HFFc6 (cell line): ENCODE measurements at regions not wholly inside any gene's neighbourhood (a gene's known extent, or its start where the extent isn't known, plus 50 kb on each side); places are given as distances from the start of the nearest gene placed in this dataset.

Experiments used
- DNase-seq: peaks from one replicate; pipeline ENCODE4 v3.0.0-alpha.2; 2018
- H3K27ac Mint-ChIP-seq: 2 replicates; pipeline ENCODE4 v1.8.0; 2020; ENCODE audit warnings: mild to moderate bottlenecking, mixed read lengths
- H3K27me3 Mint-ChIP-seq: 2 replicates; pipeline ENCODE4 v1.8.0; 2021; ENCODE audit warnings: mild to moderate bottlenecking, moderate library complexity, mixed read lengths; ENCODE audit not compliant: insufficient read depth
- H3K36me3 Mint-ChIP-seq: 2 replicates; pipeline ENCODE4 v1.8.0; 2021; ENCODE audit warnings: low read depth, mixed read lengths
- H3K4me1 Mint-ChIP-seq: 2 replicates; pipeline ENCODE4 v1.8.0; 2020; ENCODE audit warnings: low read depth, mixed read lengths
- H3K4me3 Mint-ChIP-seq: 2 replicates; pipeline ENCODE4 v1.8.0; 2020; ENCODE audit warnings: mild to moderate bottlenecking, moderate library complexity, mixed read lengths
- H3K9me3 Mint-ChIP-seq: 2 replicates; pipeline ENCODE4 v1.8.0; 2020; ENCODE audit warnings: mild to moderate bottlenecking, mixed read lengths
- TF ChIP-seq, protein P1 (sequence below): fragments of 200-600 bp; sonication (generic); IDR thresholded peaks from 2 replicates; pipeline ENCODE4 v1.5.0; 2021; ENCODE audit warnings: antibody characterized with exemption, mild to moderate bottlenecking

DNA sequence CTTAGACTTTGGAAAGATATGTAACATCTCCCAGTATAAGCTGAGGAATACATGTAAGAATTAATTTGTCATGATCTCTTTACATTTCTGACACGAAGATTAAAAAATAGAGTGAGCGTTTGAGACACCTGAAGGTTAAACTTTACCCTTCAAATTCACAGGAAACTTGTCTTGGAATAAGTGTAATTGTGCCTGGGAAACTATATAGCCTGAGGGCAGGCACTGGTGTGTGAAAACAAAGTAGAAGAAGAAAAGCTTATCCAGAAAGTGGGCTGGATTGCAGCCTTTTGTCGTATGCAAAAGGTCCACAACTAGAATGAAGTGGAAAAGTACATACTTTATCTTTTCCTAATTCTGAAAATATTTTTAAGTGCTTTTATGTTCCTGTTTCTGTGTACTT is 275.7 kb upstream of the TCF21 start:
- Mint-ChIP-seq H3K36me3 (peaks cover 14% of the 10 kb centered on the region), H3K27ac (no peak overlapping the region; the same call in 1 of the 2 replicates), H3K4me1 (peaks cover 11% of the 10 kb centered on the region), H3K4me3 (no peak overlapping the region), H3K27me3 (no peaks in the 10 kb centered on the region), H3K9me3 (peaks cover 9% of the 10 kb centered on the region; the same call in 1 of the 2 replicates)
- TF ChIP-seq, protein P1, sequence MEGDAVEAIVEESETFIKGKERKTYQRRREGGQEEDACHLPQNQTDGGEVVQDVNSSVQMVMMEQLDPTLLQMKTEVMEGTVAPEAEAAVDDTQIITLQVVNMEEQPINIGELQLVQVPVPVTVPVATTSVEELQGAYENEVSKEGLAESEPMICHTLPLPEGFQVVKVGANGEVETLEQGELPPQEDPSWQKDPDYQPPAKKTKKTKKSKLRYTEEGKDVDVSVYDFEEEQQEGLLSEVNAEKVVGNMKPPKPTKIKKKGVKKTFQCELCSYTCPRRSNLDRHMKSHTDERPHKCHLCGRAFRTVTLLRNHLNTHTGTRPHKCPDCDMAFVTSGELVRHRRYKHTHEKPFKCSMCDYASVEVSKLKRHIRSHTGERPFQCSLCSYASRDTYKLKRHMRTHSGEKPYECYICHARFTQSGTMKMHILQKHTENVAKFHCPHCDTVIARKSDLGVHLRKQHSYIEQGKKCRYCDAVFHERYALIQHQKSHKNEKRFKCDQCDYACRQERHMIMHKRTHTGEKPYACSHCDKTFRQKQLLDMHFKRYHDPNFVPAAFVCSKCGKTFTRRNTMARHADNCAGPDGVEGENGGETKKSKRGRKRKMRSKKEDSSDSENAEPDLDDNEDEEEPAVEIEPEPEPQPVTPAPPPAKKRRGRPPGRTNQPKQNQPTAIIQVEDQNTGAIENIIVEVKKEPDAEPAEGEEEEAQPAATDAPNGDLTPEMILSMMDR, result no peak
- DNase-seq, result no peak

DNA sequence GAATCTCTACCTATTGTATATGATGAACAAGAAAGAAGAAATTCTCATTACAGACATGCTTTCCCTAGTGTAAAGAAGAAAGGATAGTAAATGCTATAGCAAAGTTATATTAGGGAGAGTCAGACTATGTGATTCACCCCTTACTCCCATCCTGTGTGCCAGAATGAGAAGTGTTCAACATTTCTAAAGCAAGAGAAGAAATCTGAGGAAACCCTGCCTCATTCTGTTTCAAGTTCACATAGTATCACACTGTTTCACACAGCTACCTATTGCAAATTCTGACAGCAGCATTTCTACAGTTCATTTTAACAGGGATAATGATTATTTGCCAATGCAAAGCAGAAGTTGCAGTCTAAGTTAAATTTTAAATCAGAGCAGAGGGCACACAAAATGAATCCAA is 267.2 kb upstream of the TCF21 start:
- TF ChIP-seq, protein P1, result no peak
- Mint-ChIP-seq H3K4me3 (no peak overlapping the region), H3K36me3 (peaks cover 30% of the 10 kb centered on the region), H3K27ac (peak overlapping the region; percentile 27), H3K27me3 (no peaks in the 10 kb centered on the region; the same call in 1 of the 2 replicates), H3K9me3 (peaks cover 16% of the 10 kb centered on the region; the same call in 1 of the 2 replicates), H3K4me1 (peaks cover 35% of the 10 kb centered on the region)
- DNase-seq, result peak; percentile 15

GRCh38 chr6:133623065-133623464 is 265.8 kb upstream of the TCF21 start:
- TF ChIP-seq, protein P1, result no peak
- Mint-ChIP-seq H3K27ac (peak overlapping the region; percentile 52), H3K27me3 (no peaks in the 10 kb centered on the region; the same call in 1 of the 2 replicates), H3K9me3 (peaks cover 7% of the 10 kb centered on the region; the same call in 1 of the 2 replicates), H3K4me3 (no peak overlapping the region), H3K36me3 (peaks cover 17% of the 10 kb centered on the region), H3K4me1 (peaks cover 47% of the 10 kb centered on the region)
- DNase-seq, result peak; percentile 5

DNA sequence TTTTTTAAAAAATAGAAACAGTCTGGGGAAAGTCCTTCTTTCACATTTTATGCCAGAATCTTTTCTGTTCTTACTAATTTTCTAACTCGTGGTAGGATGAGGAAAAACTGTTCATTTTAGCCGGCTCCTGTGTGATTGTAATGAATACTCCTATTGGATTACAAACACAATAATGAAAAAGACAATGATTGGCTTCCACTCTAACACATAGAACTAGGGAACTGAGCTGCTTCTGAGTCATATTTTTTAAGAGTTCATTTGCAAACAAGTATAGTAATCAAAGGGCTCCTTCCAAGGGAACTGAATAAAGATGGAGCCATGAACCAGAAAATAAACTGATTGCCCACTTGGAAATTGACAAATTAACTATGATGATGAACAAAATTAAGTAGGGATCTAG is 265.3 kb upstream of the TCF21 start:
- Mint-ChIP-seq H3K36me3 (peaks cover 11% of the 10 kb centered on the region), H3K27ac (peak overlapping the region; percentile 52; the same call in 1 of the 2 replicates), H3K4me3 (no peak overlapping the region), H3K27me3 (no peaks in the 10 kb centered on the region; the same call in 1 of the 2 replicates), H3K9me3 (peaks cover 7% of the 10 kb centered on the region; the same call in 1 of the 2 replicates), H3K4me1 (peaks cover 48% of the 10 kb centered on the region)
- DNase-seq, result no peak
- TF ChIP-seq, protein P1, result no peak

DNA sequence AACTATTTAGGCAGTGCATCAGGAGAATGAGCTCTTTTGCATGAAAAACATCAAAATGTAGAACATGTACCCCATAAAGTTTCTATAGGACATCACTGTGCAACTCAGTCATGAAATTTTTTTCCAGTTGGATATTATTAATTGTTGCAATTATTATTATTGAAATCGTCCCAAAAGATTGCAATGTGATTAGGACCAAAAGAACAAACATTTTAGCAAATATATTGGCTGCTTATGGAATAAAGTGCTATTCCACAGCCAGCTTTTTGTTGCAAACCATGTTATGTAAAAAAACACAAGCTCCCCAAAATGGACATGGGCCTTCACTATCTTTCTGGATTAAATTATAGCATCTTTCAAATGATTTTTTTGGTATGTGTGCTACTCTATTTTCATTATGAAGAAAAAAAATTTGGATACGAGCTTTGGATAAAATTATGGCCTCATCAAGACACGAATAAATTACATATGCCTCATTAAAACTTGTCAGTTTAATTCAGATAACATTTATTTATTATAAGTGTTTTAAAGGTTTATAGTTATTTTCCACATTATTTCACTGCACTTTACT is 262.7 kb upstream of the TCF21 start:
- Mint-ChIP-seq H3K4me1 (peaks cover 46% of the 10 kb centered on the region), H3K9me3 (no peaks in the 10 kb centered on the region), H3K27ac (no peak overlapping the region), H3K4me3 (no peak overlapping the region), H3K27me3 (no peaks in the 10 kb centered on the region; the same call in 1 of the 2 replicates), H3K36me3 (no peaks in the 10 kb centered on the region)
- TF ChIP-seq, protein P1, result no peak
- no peak for DNase-seq
